Stimulated activated naive CD8-positive, alpha-beta T cell treated with anti-CD3 and anti-CD28 coated beads, Interleukin-15, Interleukin-2, amounts not matched to agents 100 ng/mL and 50 ng/mL, for 24 hours (primary cell): ENCODE measurements at regions not wholly inside any gene's neighbourhood (a gene's known extent, or its start where the extent isn't known, plus 50 kb on each side); places are given as distances from the start of the nearest gene placed in this dataset.

Experiments
- H3K27ac Mint-ChIP-seq: one replicate; pipeline ENCODE4 v1.8.0; 2021; ENCODE audit warnings: mild to moderate bottlenecking, mixed read lengths
- H3K27me3 Mint-ChIP-seq: one replicate; pipeline ENCODE4 v1.8.0; 2021; ENCODE audit warnings: mixed read lengths
- H3K36me3 Mint-ChIP-seq: one replicate; pipeline ENCODE4 v1.8.0; 2021; ENCODE audit warnings: low read depth, mixed read lengths
- H3K4me1 Mint-ChIP-seq: one replicate; pipeline ENCODE4 v1.8.0; 2021; ENCODE audit warnings: low read depth, mixed read lengths
- H3K4me3 Mint-ChIP-seq: one replicate; pipeline ENCODE4 v1.8.0; 2021; ENCODE audit warnings: mild to moderate bottlenecking, mixed read lengths
- H3K9me3 Mint-ChIP-seq: one replicate; pipeline ENCODE4 v1.8.0; 2021; ENCODE audit warnings: mixed read lengths

GRCh38 chr3:30340500-30340899, 265.9 kb upstream of the TGFBR2 start:
- Mint-ChIP-seq H3K4me3 (no peak overlapping the region), H3K27me3 (no peaks in the 10 kb centered on the region), H3K27ac (no peak overlapping the region), H3K9me3 (peaks cover 5% of the 10 kb centered on the region), H3K36me3 (peaks cover 7% of the 10 kb centered on the region), H3K4me1 (peaks cover 44% of the 10 kb centered on the region)

DNA sequence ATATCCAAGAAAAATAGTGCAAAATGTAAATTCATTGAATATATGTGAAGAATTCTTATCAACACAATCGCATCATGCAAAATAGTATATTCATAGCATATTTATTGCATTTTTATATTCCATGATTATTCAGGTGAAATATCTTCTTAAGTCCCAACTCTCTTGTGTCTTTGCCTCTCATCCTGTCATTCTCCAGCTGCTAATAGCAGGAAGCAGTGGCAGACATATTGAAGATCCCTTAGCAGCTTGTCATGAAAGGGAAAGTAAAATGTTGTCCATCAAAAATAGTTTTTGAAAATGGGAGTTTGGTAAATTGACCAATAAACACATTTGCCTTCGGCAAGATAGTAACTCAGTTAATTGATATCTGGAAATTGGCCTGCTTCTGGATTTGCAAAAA, 265.3 kb upstream of the TGFBR2 start:
- Mint-ChIP-seq H3K36me3 (peaks cover 7% of the 10 kb centered on the region), H3K27me3 (no peaks in the 10 kb centered on the region), H3K9me3 (peaks cover 5% of the 10 kb centered on the region), H3K4me3 (no peak overlapping the region), H3K4me1 (peaks cover 50% of the 10 kb centered on the region), H3K27ac (no peak overlapping the region)

GRCh38 chr3:30341851-30342250, 264.6 kb upstream of the TGFBR2 start:
- Mint-ChIP-seq H3K9me3 (peaks cover 5% of the 10 kb centered on the region), H3K4me3 (no peak overlapping the region), H3K4me1 (peaks cover 58% of the 10 kb centered on the region), H3K27ac (peak overlapping the region; percentile 81), H3K27me3 (no peaks in the 10 kb centered on the region), H3K36me3 (peaks cover 7% of the 10 kb centered on the region)

GRCh38 chr3:30342318-30343060, 263.9 kb upstream of the TGFBR2 start:
- H3K4me3 Mint-ChIP-seq, result no peak overlapping the region
- peak overlapping the region; percentile 81 for H3K27ac Mint-ChIP-seq
- H3K27me3 Mint-ChIP-seq, result no peaks in the 10 kb centered on the region
- H3K9me3 Mint-ChIP-seq, result peaks cover 7% of the 10 kb centered on the region
- H3K4me1 Mint-ChIP-seq, result peaks cover 64% of the 10 kb centered on the region
- peaks cover 7% of the 10 kb centered on the region for H3K36me3 Mint-ChIP-seq

DNA sequence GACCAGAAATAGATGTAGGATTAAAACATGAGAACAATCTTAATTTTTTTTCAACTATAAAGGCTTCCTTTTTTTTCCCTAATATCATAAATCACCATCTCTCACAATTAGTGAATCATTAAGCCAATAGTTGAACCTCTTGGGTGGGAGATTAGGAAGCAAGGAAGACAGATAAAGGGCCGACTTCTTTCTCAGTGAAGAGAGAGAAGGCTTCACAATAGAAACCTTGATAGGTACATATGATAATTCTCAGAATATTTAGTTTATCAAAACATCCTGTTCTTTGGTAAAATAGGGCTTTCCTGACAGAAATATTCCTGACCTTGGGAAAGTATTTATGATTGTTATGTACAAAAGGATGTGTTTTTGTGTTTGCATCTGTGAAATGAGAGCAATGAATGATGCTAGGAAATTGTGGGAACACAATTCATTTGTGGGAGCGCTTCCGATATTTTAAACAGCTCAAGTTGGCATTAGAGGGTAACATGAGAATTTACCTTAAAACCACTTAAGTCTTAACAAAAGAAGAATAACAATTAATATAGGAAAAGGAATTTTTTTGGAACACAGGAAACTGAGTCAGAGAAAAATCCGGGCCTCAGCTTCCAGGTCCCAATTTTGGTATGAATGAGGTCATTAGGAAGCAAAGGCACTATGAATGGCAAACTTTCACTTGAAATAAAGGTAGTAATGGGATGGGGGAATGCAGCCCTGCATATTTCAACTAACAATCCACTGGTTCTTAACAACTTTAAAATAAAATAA, 263.2 kb upstream of the TGFBR2 start:
- Mint-ChIP-seq H3K4me1 (peaks cover 72% of the 10 kb centered on the region), H3K9me3 (peaks cover 3% of the 10 kb centered on the region), H3K27me3 (no peaks in the 10 kb centered on the region), H3K4me3 (no peak overlapping the region), H3K36me3 (peaks cover 3% of the 10 kb centered on the region), H3K27ac (peak overlapping the region; percentile 13)

GRCh38 chr3:30343861-30344260, 262.5 kb upstream of the TGFBR2 start:
- Mint-ChIP-seq H3K4me1 (peaks cover 78% of the 10 kb centered on the region), H3K9me3 (peaks cover 3% of the 10 kb centered on the region), H3K4me3 (no peak overlapping the region), H3K27ac (no peak overlapping the region), H3K27me3 (no peaks in the 10 kb centered on the region), H3K36me3 (peaks cover 3% of the 10 kb centered on the region)

DNA sequence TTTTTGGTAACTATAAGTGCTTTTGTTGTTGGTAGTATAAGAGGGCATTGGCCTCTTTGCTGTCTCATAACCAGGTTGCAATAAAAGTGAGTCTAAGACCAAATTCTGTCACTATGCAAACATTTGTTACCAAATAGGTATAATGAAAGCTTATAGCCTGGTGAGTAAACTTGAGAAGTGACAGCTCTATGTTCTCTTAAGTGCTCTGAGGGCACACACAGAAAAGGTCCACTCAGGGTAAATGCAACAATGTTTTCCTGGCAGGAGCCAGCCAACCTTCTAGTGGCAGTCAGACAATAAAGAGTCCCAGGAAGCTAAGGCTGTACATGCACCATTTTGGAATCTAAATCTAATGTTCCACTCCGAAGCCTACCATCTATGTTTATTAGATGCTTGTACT, 262.1 kb upstream of the TGFBR2 start:
- Mint-ChIP-seq H3K36me3 (peaks cover 3% of the 10 kb centered on the region), H3K27me3 (no peaks in the 10 kb centered on the region), H3K27ac (no peak overlapping the region), H3K4me1 (peaks cover 82% of the 10 kb centered on the region), H3K4me3 (no peak overlapping the region), H3K9me3 (peaks cover 3% of the 10 kb centered on the region)

- Mint-ChIP-seq H3K4me1 (peaks cover 97% of the 10 kb centered on the region), H3K27ac (peak overlapping the region; percentile 91), H3K9me3 (peaks cover 3% of the 10 kb centered on the region), H3K27me3 (no peaks in the 10 kb centered on the region), H3K36me3 (peaks cover 3% of the 10 kb centered on the region), H3K4me3 (no peak overlapping the region)
These were observed 259.5 kb upstream of the TGFBR2 start for GRCh38 chr3:30346933-30347320.

- H3K4me1 Mint-ChIP-seq, result peaks cover 97% of the 10 kb centered on the region
- H3K36me3 Mint-ChIP-seq, result peaks cover 3% of the 10 kb centered on the region
- H3K27ac Mint-ChIP-seq, result peak overlapping the region; percentile 91
- peak overlapping the region; percentile 61 for H3K4me3 Mint-ChIP-seq
- H3K9me3 Mint-ChIP-seq, result peaks cover 3% of the 10 kb centered on the region
- no peaks in the 10 kb centered on the region for H3K27me3 Mint-ChIP-seq
These were observed 258.7 kb upstream of the TGFBR2 start for GRCh38 chr3:30347679-30348216.

- no peak overlapping the region for H3K4me3 Mint-ChIP-seq
- peaks cover 3% of the 10 kb centered on the region for H3K9me3 Mint-ChIP-seq
- peaks cover 97% of the 10 kb centered on the region for H3K4me1 Mint-ChIP-seq
- no peak overlapping the region for H3K27ac Mint-ChIP-seq
- H3K36me3 Mint-ChIP-seq, result peaks cover 3% of the 10 kb centered on the region
- H3K27me3 Mint-ChIP-seq, result no peaks in the 10 kb centered on the region
These were observed 256.9 kb upstream of the TGFBR2 start for GRCh38 chr3:30349507-30349906.

DNA sequence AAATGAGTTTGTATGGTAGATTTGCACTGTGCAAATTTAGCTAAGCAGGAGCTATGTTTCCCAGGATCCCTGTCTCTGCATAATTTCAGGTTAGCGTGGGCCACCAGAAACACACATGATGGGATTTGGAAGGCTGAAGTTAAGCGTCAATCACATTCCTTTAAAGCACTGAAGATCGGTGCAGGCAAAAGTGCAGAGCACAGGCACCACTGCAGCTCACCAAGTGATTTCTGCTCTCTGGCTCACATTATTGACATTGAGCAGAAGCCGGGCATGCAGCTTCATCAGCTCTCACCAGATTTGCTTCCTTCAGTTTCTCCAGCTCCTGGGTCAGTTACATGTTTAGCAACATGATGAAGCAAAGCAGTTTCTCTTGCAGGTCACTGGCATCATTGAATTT, 256.4 kb upstream of the TGFBR2 start:
- Mint-ChIP-seq H3K27me3 (no peaks in the 10 kb centered on the region), H3K4me1 (peaks cover 98% of the 10 kb centered on the region), H3K4me3 (no peak overlapping the region), H3K27ac (no peak overlapping the region), H3K9me3 (peaks cover 3% of the 10 kb centered on the region), H3K36me3 (peaks cover 3% of the 10 kb centered on the region)

DNA sequence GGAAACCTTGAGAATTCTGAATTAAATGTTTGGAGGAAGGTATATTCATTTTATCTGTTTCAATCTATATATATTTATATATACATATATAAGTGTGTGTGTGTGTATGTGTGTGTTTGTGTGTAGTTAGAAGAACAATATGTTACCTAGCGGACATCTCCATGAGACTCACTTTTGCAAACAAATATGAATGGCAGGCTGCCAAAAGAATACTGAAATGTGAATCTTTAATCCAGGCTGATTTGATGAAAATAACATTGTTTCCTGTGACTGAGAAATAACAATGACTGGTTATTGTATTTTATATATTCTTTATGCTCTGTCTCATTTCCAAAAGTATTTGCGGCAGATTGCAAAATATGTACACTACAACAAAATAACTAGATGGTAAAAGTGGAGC, 255.5 kb upstream of the TGFBR2 start:
- H3K9me3 Mint-ChIP-seq, result peaks cover 3% of the 10 kb centered on the region
- H3K27ac Mint-ChIP-seq, result no peak overlapping the region
- H3K4me3 Mint-ChIP-seq, result no peak overlapping the region
- H3K27me3 Mint-ChIP-seq, result no peaks in the 10 kb centered on the region
- peaks cover 99% of the 10 kb centered on the region for H3K4me1 Mint-ChIP-seq
- H3K36me3 Mint-ChIP-seq, result peaks cover 3% of the 10 kb centered on the region

GRCh38 chr3:30352410-30353318, 253.7 kb upstream of the TGFBR2 start:
- H3K4me3 Mint-ChIP-seq, result no peak overlapping the region

GRCh38 chr3:30353711-30354467, 252.5 kb upstream of the TGFBR2 start:
- Mint-ChIP-seq H3K36me3 (no peaks in the 10 kb centered on the region), H3K4me1 (peaks cover 90% of the 10 kb centered on the region), H3K4me3 (peak overlapping the region; percentile 55), H3K9me3 (peaks cover 3% of the 10 kb centered on the region), H3K27ac (peak overlapping the region; percentile 88), H3K27me3 (no peaks in the 10 kb centered on the region)

More at GRCh38 chr3:30352410-30353318, 253.7 kb upstream of the TGFBR2 start:
- no peaks in the 10 kb centered on the region for H3K27me3 Mint-ChIP-seq
- peaks cover 99% of the 10 kb centered on the region for H3K4me1 Mint-ChIP-seq
- H3K36me3 Mint-ChIP-seq, result no peaks in the 10 kb centered on the region
- H3K9me3 Mint-ChIP-seq, result peaks cover 3% of the 10 kb centered on the region
- H3K27ac Mint-ChIP-seq, result peak overlapping the region; percentile 62
